Esophagus squamous epithelium (tissue), 5 donors: ENCODE measurements at regions not wholly inside any gene's neighbourhood (a gene's known extent, or its start where the extent isn't known, plus 50 kb on each side); places are given as distances from the start of the nearest gene placed in this dataset.

Experiments
- DNase-seq: peaks from one replicate; lab custom pipeline; 2025; lab: John Stamatoyannopoulos, UW
- H3K27ac ChIP-seq, 4 donors: fragments of 200-600 bp; sonication (generic); one replicate each; pipeline ENCODE4 v1.5.1; 2016 to 2019; ENCODE audit warnings: mild to moderate bottlenecking in 1 of 4
- H3K27me3 ChIP-seq, 4 donors: fragments of 200-600 bp; sonication (generic); 1 replicate in 3 of 4; 2 replicates in 1 of 4; pipeline versions ENCODE4 v1.5.1 to v1.6.0; 2017 to 2021; ENCODE audit warnings: antibody characterized with exemption in 1 of 4
- H3K36me3 ChIP-seq, 3 donors: fragments of 200-600 bp; sonication (generic); one replicate each; pipeline ENCODE4 v1.5.1; 2016 to 2019
- H3K4me1 ChIP-seq, 3 donors: fragments of 200-600 bp; sonication (generic); one replicate each; pipeline ENCODE4 v1.5.1; 2017 to 2019
- H3K4me3 ChIP-seq, 4 donors: fragments of 200-600 bp; sonication (generic); 1 replicate in 3 of 4; 2 replicates in 1 of 4; pipeline ENCODE4 v1.5.1; 2016 to 2019; ENCODE audit warnings: mild to moderate bottlenecking in 2 of 4, moderate library complexity in 1 of 4
- H3K9me3 ChIP-seq, 3 donors: fragments of 200-600 bp; sonication (generic); one replicate each; pipeline ENCODE4 v1.5.1; 2016 to 2019
- CTCF ChIP-seq, 6 experiments: fragments of 450-650 bp in 4 of 6; fragments of 200-600 bp in 2 of 6; sonication (generic) in 2 of 6; IDR thresholded peaks; one replicate each; pipeline ENCODE4 v1.5.1; 2016 to 2019; ENCODE audit warnings: antibody characterized with exemption in 6 of 6, mild to moderate bottlenecking in 4 of 6, moderate library complexity in 4 of 6
- POLR2A ChIP-seq, 4 donors: fragments of 450-650 bp; IDR thresholded peaks; one replicate each; pipeline ENCODE4 v1.6.1; 2017; ENCODE audit warnings: antibody characterized with exemption in 4 of 4, mild to moderate bottlenecking in 4 of 4, moderate library complexity in 3 of 4
- WGBS, 2 donors: methylation state at CpG; one replicate each; pipeline ENCODE4 v1.1.5; 2018; 5-methylcytosine and 5-hydroxymethylcytosine counted together
- intact Hi-C: fragments of 100-400 bp; cut with DNase I; formaldehyde crosslinking; loops from one replicate; pipeline ENCODE4 v1.15.0; 2022
- donor health status: DM: yes; HTN: yes; CAD: no.

GRCh38 chr18:61216051-61216450 is 117.2 kb upstream of the CDH20 start:
- DNase-seq, result no peak
- intact Hi-C loops, result no loop called here
- TF ChIP-seq CTCF (IDR thresholded peaks at IDR 0.05) (no peak), POLR2A (IDR thresholded peaks at IDR 0.05) (no peak)

GRCh38 chr18:61222206-61222605 is 111.0 kb upstream of the CDH20 start:
- H3K36me3 ChIP-seq, result no peaks in the 10 kb centered on the region
- intact Hi-C loops, result no loop called here
- DNase-seq, result no peak

More at GRCh38 chr18:61216051-61216450, 117.2 kb upstream of the CDH20 start:
- Histone ChIP-seq H3K27me3 (no peaks in the 10 kb centered on the region), H3K4me3 (no peak overlapping the region), H3K9me3 (no peaks in the 10 kb centered on the region), H3K4me1 (no peaks in the 10 kb centered on the region), H3K36me3 (no peaks in the 10 kb centered on the region), H3K27ac (no peak overlapping the region)
- WGBS, 2 donors, result 78% methylated on average over 6 of the region's 6 CpGs

GRCh38 chr18:61225336-61225735 is 107.9 kb upstream of the CDH20 start:
- Histone ChIP-seq H3K4me3 (no peak overlapping the region), H3K9me3 (no peaks in the 10 kb centered on the region), H3K36me3 (no peaks in the 10 kb centered on the region), H3K27ac (no peak overlapping the region), H3K4me1 (no peaks in the 10 kb centered on the region), H3K27me3 (no peaks in the 10 kb centered on the region)
- no peak for DNase-seq
- intact Hi-C loops, result no loop called here
- TF ChIP-seq POLR2A (IDR thresholded peaks at IDR 0.05) (no peak), CTCF (IDR thresholded peaks at IDR 0.05) (no peak)

More at GRCh38 chr18:61222206-61222605, 111.0 kb upstream of the CDH20 start:
- no peak overlapping the region for H3K4me3 ChIP-seq
- no peaks in the 10 kb centered on the region for H3K27me3 ChIP-seq
- H3K27ac ChIP-seq, result no peak overlapping the region
- H3K4me1 ChIP-seq, result no peaks in the 10 kb centered on the region
- no peak for TF ChIP-seq CTCF (IDR thresholded peaks at IDR 0.05)
- no peak for TF ChIP-seq POLR2A (IDR thresholded peaks at IDR 0.05)
- H3K9me3 ChIP-seq, result no peaks in the 10 kb centered on the region

- Histone ChIP-seq H3K4me1 (no peaks in the 10 kb centered on the region), H3K27ac (no peak overlapping the region), H3K36me3 (no peaks in the 10 kb centered on the region), H3K27me3 (no peaks in the 10 kb centered on the region), H3K9me3 (no peaks in the 10 kb centered on the region), H3K4me3 (no peak overlapping the region)
- DNase-seq, result no peak
- intact Hi-C loops, result no loop called here
- WGBS, 2 donors, result 49 to 63% methylated on average over 7 of the region's 7 CpGs
- no peak for TF ChIP-seq POLR2A (IDR thresholded peaks at IDR 0.05)
- TF ChIP-seq CTCF (IDR thresholded peaks at IDR 0.05), result no peak
Observed at GRCh38 chr18:61236356-61237057, 96.7 kb upstream of the CDH20 start.

- WGBS, 2 donors, result 70 to 71% methylated on average over 5 to 6 of the region's 7 CpGs
- Histone ChIP-seq H3K27me3 (no peaks in the 10 kb centered on the region), H3K27ac (no peak overlapping the region), H3K9me3 (no peaks in the 10 kb centered on the region), H3K4me1 (no peaks in the 10 kb centered on the region), H3K4me3 (no peak overlapping the region), H3K36me3 (no peaks in the 10 kb centered on the region)
- intact Hi-C loops, result no loop called here
- TF ChIP-seq POLR2A (IDR thresholded peaks at IDR 0.05) (no peak), CTCF (IDR thresholded peaks at IDR 0.05) (no peak)
- DNase-seq, result no peak
Observed at GRCh38 chr18:61237529-61237928, 95.7 kb upstream of the CDH20 start.
